T-helper 2 cell (primary cell): ENCODE measurements at regions not wholly inside any gene's neighbourhood (a gene's known extent, or its start where the extent isn't known, plus 50 kb on each side); places are given as distances from the start of the nearest gene placed in this dataset.

Experiments
- DNase-seq, 5 experiments: peaks; one replicate each; pipeline versions ENCODE4 v3.0.0 to v3.0.0-alpha.2; 2012 to 2022

- DNase-seq = no peak
Observed at GRCh38 chr3:84439476-84439875, 519.3 kb upstream of the CADM2 start.

- no peak for DNase-seq
Observed at GRCh38 chr3:84440291-84440690, 518.5 kb upstream of the CADM2 start.

GRCh38 chr3:84442533-84442932 is 516.3 kb upstream of the CADM2 start:
- no peak for DNase-seq

GRCh38 chr3:84444726-84445521 is 513.9 kb upstream of the CADM2 start:
- DNase-seq = no peak

- no peak for DNase-seq
Observed at GRCh38 chr3:84487296-84487695, 471.5 kb upstream of the CADM2 start.

GRCh38 chr3:84504761-84505160 is 454.0 kb upstream of the CADM2 start:
- DNase-seq = no peak

- no peak for DNase-seq
Observed at GRCh38 chr3:84510007-84510406, 448.8 kb upstream of the CADM2 start.

GRCh38 chr3:84522893-84523292 is 435.9 kb upstream of the CADM2 start:
- no peak for DNase-seq

GRCh38 chr3:84536916-84537315 is 421.9 kb upstream of the CADM2 start:
- no peak for DNase-seq

- no peak for DNase-seq
Observed at GRCh38 chr3:84538597-84538996, 420.2 kb upstream of the CADM2 start.

- no peak for DNase-seq
Observed at GRCh38 chr3:84547207-84547606, 411.6 kb upstream of the CADM2 start.

GRCh38 chr3:84547971-84548970 is 410.5 kb upstream of the CADM2 start:
- peak in 1 of 5 experiments; percentile 23 for DNase-seq

GRCh38 chr3:84555629-84556028 is 403.2 kb upstream of the CADM2 start:
- DNase-seq = no peak

GRCh38 chr3:84566256-84566655 is 392.5 kb upstream of the CADM2 start:
- no peak for DNase-seq

GRCh38 chr3:84567796-84568195 is 391.0 kb upstream of the CADM2 start:
- DNase-seq = no peak

- no peak for DNase-seq
Observed at GRCh38 chr3:84573962-84574361, 384.8 kb upstream of the CADM2 start.

GRCh38 chr3:84586427-84586826 is 372.4 kb upstream of the CADM2 start:
- DNase-seq = no peak

GRCh38 chr3:84600703-84601225 is 358.0 kb upstream of the CADM2 start:
- DNase-seq = no peak

- DNase-seq = no peak
Observed at GRCh38 chr3:84601303-84601702, 357.5 kb upstream of the CADM2 start.

- DNase-seq = no peak
Observed at GRCh38 chr3:84621823-84622222, 337.0 kb upstream of the CADM2 start.

- no peak for DNase-seq
Observed at GRCh38 chr3:84634668-84635067, 324.1 kb upstream of the CADM2 start.

GRCh38 chr3:84637272-84637671 is 321.5 kb upstream of the CADM2 start:
- no peak for DNase-seq

GRCh38 chr3:84666468-84666867 is 292.3 kb upstream of the CADM2 start:
- DNase-seq = no peak
